ENCODE measurements at regions not wholly inside any gene's neighbourhood (a gene's known extent, or its start where the extent isn't known, plus 50 kb on each side); places are given as distances from the start of the nearest gene placed in this dataset.

- Histone ChIP-seq H3K27me3 (ENCODE audit: low read depth, low read length) (peaks cover 25% of the 10 kb centered on the region), H4K20me1 (ENCODE audit: insufficient read depth, low read length) (no peaks in the 10 kb centered on the region), H3K4me3 (ENCODE audit: low read length) (no peak overlapping the region), H3K79me2 (ENCODE audit: low read length) (no peaks in the 10 kb centered on the region), H3K27ac (ENCODE audit: low read length) (no peak overlapping the region), H3K36me3 (replicated peaks; ENCODE audit: low read depth, low read length) (no peaks in the 10 kb centered on the region), H3K9ac (ENCODE audit: low read length) (no peak overlapping the region), H3K4me1 (ENCODE audit: low read length) (no peaks in the 10 kb centered on the region), H3K4me2 (ENCODE audit: low read length) (no peak overlapping the region), H2AFZ (ENCODE audit: low read depth, low read length) (no peak overlapping the region), H3K9me3 (ENCODE audit: insufficient read depth, low read length) (no peaks in the 10 kb centered on the region)
- TF ChIP-seq CTCF (IDR thresholded peaks at IDR 0.05; ENCODE audit: low read depth, low read length) (no peak), EZH2phosphoT487 (IDR thresholded peaks at IDR 0.05; ENCODE audit: low read depth) (no peak)
Observed at GRCh38 chr20:56776345-56776744, 147.2 kb downstream of the TFAP2C start.

- no peak overlapping the region for H3K9ac ChIP-seq (ENCODE audit: low read length)
- H3K4me2 ChIP-seq (ENCODE audit: low read length) = no peak overlapping the region
- H2AFZ ChIP-seq (ENCODE audit: low read depth, low read length) = no peak overlapping the region
- no peak for TF ChIP-seq EZH2phosphoT487 (IDR thresholded peaks at IDR 0.05; ENCODE audit: low read depth)
- TF ChIP-seq CTCF (IDR thresholded peaks at IDR 0.05; ENCODE audit: low read depth, low read length) = no peak
- no peaks in the 10 kb centered on the region for H3K79me2 ChIP-seq (ENCODE audit: low read length)
- H4K20me1 ChIP-seq (ENCODE audit: insufficient read depth, low read length) = no peaks in the 10 kb centered on the region
- peaks cover 31% of the 10 kb centered on the region for H3K27me3 ChIP-seq (ENCODE audit: low read depth, low read length)
- H3K4me3 ChIP-seq (ENCODE audit: low read length) = no peak overlapping the region
- no peaks in the 10 kb centered on the region for H3K9me3 ChIP-seq (ENCODE audit: insufficient read depth, low read length)
- H3K4me1 ChIP-seq (ENCODE audit: low read length) = no peaks in the 10 kb centered on the region
- no peak overlapping the region for H3K27ac ChIP-seq (ENCODE audit: low read length)
- H3K36me3 ChIP-seq (replicated peaks; ENCODE audit: low read depth, low read length) = no peaks in the 10 kb centered on the region
Observed at GRCh38 chr20:56778765-56779195, 149.7 kb downstream of the TFAP2C start.

- H3K79me2 ChIP-seq (ENCODE audit: low read length) = no peaks in the 10 kb centered on the region
- no peak overlapping the region for H2AFZ ChIP-seq (ENCODE audit: low read depth, low read length)
- H3K9me3 ChIP-seq (ENCODE audit: insufficient read depth, low read length) = no peaks in the 10 kb centered on the region
- no peak overlapping the region for H3K4me2 ChIP-seq (ENCODE audit: low read length)
- no peak overlapping the region for H3K4me3 ChIP-seq (ENCODE audit: low read length)
- H3K27ac ChIP-seq (ENCODE audit: low read length) = no peak overlapping the region
- H3K27me3 ChIP-seq (ENCODE audit: low read depth, low read length) = peaks cover 36% of the 10 kb centered on the region
- H3K36me3 ChIP-seq (replicated peaks; ENCODE audit: low read depth, low read length) = no peaks in the 10 kb centered on the region
- H3K9ac ChIP-seq (ENCODE audit: low read length) = no peak overlapping the region
- no peaks in the 10 kb centered on the region for H3K4me1 ChIP-seq (ENCODE audit: low read length)
- H4K20me1 ChIP-seq (ENCODE audit: insufficient read depth, low read length) = no peaks in the 10 kb centered on the region
- TF ChIP-seq EZH2phosphoT487 (IDR thresholded peaks at IDR 0.05; ENCODE audit: low read depth) = no peak
- no peak for TF ChIP-seq CTCF (IDR thresholded peaks at IDR 0.05; ENCODE audit: low read depth, low read length)
Observed at GRCh38 chr20:56779452-56780143, 150.5 kb downstream of the TFAP2C start.

- no peak overlapping the region for H2AFZ ChIP-seq (ENCODE audit: low read depth, low read length)
- TF ChIP-seq CTCF (IDR thresholded peaks at IDR 0.05; ENCODE audit: low read depth, low read length) (no peak), EZH2phosphoT487 (IDR thresholded peaks at IDR 0.05; ENCODE audit: low read depth) (no peak)
- no peak overlapping the region for H3K4me2 ChIP-seq (ENCODE audit: low read length)
- H3K79me2 ChIP-seq (ENCODE audit: low read length) = no peaks in the 10 kb centered on the region
- no peak overlapping the region for H3K27ac ChIP-seq (ENCODE audit: low read length)
- H3K9ac ChIP-seq (ENCODE audit: low read length) = no peak overlapping the region
- H3K4me1 ChIP-seq (ENCODE audit: low read length) = no peaks in the 10 kb centered on the region
- no peaks in the 10 kb centered on the region for H3K9me3 ChIP-seq (ENCODE audit: insufficient read depth, low read length)
- H3K27me3 ChIP-seq (ENCODE audit: low read depth, low read length) = peaks cover 42% of the 10 kb centered on the region
- no peaks in the 10 kb centered on the region for H3K36me3 ChIP-seq (replicated peaks; ENCODE audit: low read depth, low read length)
- no peaks in the 10 kb centered on the region for H4K20me1 ChIP-seq (ENCODE audit: insufficient read depth, low read length)
- H3K4me3 ChIP-seq (ENCODE audit: low read length) = no peak overlapping the region
Observed at GRCh38 chr20:56780266-56780665, 151.2 kb downstream of the TFAP2C start.
